ENCODE measurements at regions not wholly inside any gene's neighbourhood (a gene's known extent, or its start where the extent isn't known, plus 50 kb on each side); places are given as distances from the start of the nearest gene placed in this dataset.

DNA sequence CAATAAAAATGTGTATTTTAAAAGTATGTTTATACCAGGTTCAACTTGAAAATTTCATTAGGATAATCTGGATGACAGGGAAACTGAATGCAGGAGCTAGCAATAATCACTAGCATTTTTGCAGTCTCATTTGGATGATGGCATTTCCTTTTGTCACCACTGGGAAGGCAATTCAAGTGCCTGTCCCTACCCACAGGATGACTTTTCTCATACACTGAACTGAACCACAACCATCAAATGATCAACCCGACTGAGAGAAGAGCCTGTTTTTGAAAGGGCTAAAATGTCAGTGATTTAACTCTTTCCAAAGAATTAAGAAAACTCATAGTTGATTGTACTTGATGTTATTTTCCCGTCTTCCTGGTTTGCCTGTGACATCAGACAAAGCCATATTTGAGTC, 115.0 kb downstream of the FAM124B start:
- TF ChIP-seq, protein P1, sequence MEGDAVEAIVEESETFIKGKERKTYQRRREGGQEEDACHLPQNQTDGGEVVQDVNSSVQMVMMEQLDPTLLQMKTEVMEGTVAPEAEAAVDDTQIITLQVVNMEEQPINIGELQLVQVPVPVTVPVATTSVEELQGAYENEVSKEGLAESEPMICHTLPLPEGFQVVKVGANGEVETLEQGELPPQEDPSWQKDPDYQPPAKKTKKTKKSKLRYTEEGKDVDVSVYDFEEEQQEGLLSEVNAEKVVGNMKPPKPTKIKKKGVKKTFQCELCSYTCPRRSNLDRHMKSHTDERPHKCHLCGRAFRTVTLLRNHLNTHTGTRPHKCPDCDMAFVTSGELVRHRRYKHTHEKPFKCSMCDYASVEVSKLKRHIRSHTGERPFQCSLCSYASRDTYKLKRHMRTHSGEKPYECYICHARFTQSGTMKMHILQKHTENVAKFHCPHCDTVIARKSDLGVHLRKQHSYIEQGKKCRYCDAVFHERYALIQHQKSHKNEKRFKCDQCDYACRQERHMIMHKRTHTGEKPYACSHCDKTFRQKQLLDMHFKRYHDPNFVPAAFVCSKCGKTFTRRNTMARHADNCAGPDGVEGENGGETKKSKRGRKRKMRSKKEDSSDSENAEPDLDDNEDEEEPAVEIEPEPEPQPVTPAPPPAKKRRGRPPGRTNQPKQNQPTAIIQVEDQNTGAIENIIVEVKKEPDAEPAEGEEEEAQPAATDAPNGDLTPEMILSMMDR (IDR thresholded peaks at IDR 0.05) = no peak
- TF ChIP-seq POLR2A (IDR thresholded peaks at IDR 0.05) = no peak

Measured in right lobe of liver (tissue), 4 donors.